AG04449 (cell line): ENCODE measurements at regions not wholly inside any gene's neighbourhood (a gene's known extent, or its start where the extent isn't known, plus 50 kb on each side); places are given as distances from the start of the nearest gene placed in this dataset.

Experiments used
- CTCF ChIA-PET: fragments of 350-600 bp; formaldehyde crosslinking; extraction: SDS; loops from one replicate; lab custom pipeline; 2021; ENCODE audit warnings: antibody characterized with exemption; lab: Yijun Ruan, JAX
- POLR2A ChIA-PET: fragments of 400-600, 350-600 bp; formaldehyde crosslinking; extraction: SDS; loops from one replicate; lab custom pipeline; 2020; ENCODE audit warnings: antibody characterized with exemption, inconsistent platforms; lab: Yijun Ruan, JAX
- DNase-seq: peaks from one replicate; pipeline ENCODE4 v3.0.0-alpha.2; 2010; ENCODE audit warnings: low read depth, low spot score
- H3K4me3 ChIP-seq: 2 replicates; pipeline ENCODE4 v1.5.1; 2011; ENCODE audit warnings: low read depth, mild to moderate bottlenecking, control low read depth, low read length
- TF ChIP-seq, protein P1 (sequence below): IDR thresholded peaks from one replicate; pipeline ENCODE4 v1.5.1; 2011; ENCODE audit warnings: mild to moderate bottlenecking, moderate library complexity, low read length, control low read depth, inconsistent platforms; ENCODE audit not compliant: insufficient read depth; ENCODE audit errors: missing control alignments

DNA sequence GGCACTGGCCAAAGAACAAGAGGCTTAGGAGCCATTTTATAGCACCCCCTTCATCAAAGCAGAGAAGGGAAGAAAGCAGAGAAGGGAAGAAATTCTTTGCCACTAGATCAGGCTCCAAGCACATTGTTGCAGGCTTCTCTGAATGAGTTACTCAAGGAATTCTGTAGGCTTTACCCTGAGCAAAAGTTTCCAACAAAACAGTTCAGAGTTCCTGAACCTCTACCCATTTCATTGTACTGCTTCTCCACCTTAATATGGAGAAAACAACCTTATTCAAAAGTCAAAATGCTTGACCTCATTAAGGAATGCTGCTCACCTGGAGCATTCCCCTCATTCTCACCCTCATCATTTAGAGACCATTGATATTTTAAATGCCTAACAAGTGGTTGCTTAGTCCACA lies 115.5 kb upstream of the LOC128125822 start:
- H3K4me3 ChIP-seq, result no peak overlapping the region
- CTCF ChIA-PET, result no interaction called here
- POLR2A ChIA-PET, result no interaction called here

DNA sequence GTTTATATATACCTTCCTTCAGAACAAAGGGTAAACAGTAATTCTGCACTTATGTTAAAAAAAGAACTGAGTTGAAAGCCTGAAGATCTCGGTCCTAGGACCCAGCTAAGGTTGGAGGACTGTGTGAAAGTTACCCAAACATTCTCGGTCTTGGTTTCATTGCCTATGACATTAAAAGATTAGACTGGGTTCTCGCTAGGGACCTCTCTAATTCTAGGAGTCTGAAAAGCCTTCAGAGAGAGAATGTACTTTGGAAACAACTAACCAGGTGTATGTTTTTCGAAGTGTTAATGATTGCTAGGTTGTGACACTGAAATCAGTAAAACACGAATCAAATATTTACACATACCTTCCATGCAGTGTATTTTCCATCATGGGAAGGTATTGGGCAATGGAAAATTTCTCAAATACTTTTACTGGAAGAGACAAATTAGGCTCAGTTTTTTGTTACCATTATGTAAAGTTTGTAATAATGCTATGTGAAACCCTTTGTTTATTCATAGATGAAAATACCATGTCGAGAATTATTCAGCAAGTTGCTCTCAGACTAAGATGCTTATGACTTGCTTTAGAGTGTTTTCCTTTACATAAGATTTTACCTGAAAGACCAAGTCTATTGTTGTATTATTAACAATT lies 113.7 kb upstream of the LOC128125822 start:
- ChIA-PET CTCF (no interaction called here), POLR2A (no interaction called here)
- H3K4me3 ChIP-seq, result no peak overlapping the region
- DNase-seq, result no peak
- TF ChIP-seq, protein P1, sequence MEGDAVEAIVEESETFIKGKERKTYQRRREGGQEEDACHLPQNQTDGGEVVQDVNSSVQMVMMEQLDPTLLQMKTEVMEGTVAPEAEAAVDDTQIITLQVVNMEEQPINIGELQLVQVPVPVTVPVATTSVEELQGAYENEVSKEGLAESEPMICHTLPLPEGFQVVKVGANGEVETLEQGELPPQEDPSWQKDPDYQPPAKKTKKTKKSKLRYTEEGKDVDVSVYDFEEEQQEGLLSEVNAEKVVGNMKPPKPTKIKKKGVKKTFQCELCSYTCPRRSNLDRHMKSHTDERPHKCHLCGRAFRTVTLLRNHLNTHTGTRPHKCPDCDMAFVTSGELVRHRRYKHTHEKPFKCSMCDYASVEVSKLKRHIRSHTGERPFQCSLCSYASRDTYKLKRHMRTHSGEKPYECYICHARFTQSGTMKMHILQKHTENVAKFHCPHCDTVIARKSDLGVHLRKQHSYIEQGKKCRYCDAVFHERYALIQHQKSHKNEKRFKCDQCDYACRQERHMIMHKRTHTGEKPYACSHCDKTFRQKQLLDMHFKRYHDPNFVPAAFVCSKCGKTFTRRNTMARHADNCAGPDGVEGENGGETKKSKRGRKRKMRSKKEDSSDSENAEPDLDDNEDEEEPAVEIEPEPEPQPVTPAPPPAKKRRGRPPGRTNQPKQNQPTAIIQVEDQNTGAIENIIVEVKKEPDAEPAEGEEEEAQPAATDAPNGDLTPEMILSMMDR, result no peak

More for the DNA sequence above, 115.5 kb upstream of the LOC128125822 start:
- TF ChIP-seq, protein P1, result no peak
- no peak for DNase-seq

DNA sequence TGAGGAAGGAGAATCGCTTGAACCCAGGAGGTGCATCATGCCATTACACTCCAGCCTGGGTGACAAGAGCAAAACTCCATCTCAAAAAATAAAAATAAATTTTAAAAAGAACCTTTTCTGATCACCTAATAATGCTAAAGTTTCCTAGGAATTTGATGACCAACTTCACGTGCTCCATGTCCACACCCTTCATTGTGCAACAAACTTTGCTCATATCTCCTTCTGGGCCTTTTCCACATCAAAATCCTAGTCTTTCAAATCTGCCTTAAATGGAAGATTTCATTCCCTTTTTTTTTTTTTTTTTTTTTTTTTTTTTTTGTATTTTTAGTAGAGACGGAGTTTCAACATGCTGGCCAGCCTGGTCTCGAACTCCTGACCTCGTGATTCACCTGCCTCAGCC lies 112.5 kb upstream of the LOC128125822 start:
- TF ChIP-seq, protein P1, result no peak
- ChIA-PET POLR2A (no interaction called here), CTCF (no interaction called here)
- no peak for DNase-seq
- H3K4me3 ChIP-seq, result no peak overlapping the region

DNA sequence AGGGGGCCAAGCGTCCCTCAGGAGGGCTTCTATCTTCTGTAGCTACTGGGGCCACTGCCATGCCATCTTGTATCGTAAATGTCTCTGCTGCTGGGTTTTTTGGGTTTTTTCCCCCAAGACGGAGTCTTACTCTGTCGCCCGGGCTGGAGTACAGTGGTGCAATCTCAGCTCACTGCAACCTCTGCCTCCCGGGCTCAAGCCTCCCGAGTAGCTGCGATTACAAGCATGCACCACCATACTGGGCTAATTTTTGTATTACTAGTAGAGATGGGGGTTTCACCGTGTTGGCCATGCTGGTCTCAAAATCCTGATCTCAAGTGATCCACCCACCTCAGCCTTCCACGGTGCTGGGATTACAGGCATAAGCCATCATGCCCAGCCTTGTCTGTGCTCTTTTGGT lies 111.3 kb upstream of the LOC128125822 start:
- no peak overlapping the region for H3K4me3 ChIP-seq
- no peak for DNase-seq
- CTCF ChIA-PET, result no interaction called here
- TF ChIP-seq, protein P1, result no peak
- POLR2A ChIA-PET, result no interaction called here

DNA sequence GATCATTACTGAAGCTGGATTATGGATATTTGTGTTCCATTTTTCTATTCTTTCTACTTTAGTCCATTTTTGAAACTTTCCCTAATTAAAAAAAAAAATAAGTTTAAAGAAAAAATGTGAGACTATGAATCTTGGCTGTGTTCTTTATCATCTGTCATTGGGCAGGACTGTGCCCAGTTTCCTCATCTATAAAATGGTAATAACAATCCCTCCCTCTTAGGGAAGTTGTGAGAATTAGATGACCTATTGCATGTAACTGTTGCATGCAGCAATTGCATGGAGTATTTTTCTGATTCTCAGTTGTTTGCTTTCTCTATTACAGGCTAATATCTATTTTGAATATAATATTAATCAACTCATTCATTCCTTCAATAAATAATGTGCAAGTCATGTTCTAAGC lies 108.2 kb upstream of the LOC128125822 start:
- ChIA-PET POLR2A (no interaction called here), CTCF (no interaction called here)
- DNase-seq, result no peak
- no peak overlapping the region for H3K4me3 ChIP-seq
- TF ChIP-seq, protein P1, result no peak

DNA sequence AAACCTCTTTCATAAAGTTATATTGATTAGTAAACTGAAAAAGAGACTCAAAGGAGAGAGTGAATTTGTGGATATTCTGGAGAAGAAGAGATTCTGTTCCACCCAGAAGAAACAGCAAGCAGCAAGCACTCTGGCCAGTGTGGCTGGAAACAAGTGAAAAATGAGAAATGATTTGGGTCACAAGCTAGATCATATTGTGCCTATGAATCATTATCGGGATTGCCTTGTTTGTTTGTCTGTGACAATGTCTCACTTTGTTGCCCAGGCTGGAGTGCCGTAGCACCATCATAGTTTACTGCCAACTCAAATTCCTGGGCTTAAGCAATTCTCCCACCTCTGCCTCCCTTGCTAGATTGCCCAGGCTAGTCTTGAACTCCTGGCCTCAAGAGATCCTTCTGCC lies 106.5 kb upstream of the LOC128125822 start:
- ChIA-PET POLR2A (no interaction called here), CTCF (no interaction called here)
- DNase-seq, result no peak
- TF ChIP-seq, protein P1, result no peak
- H3K4me3 ChIP-seq, result no peak overlapping the region
